ENCODE measurements at regions not wholly inside any gene's neighbourhood (a gene's known extent, or its start where the extent isn't known, plus 50 kb on each side); places are given as distances from the start of the nearest gene placed in this dataset.

GRCh38 chr6:87799651-87800050 lies 97.6 kb upstream of the AKIRIN2 start:
- H3F3A ChIP-seq (ENCODE audit: insufficient read depth, low read length, poor library complexity, severe bottlenecking), result no peaks in the 10 kb centered on the region
- no peaks in the 10 kb centered on the region for H3K36me3 ChIP-seq (ENCODE audit: insufficient read depth, low read length)
- no peaks in the 10 kb centered on the region for H4K20me1 ChIP-seq (ENCODE audit: insufficient read depth)
- no peak overlapping the region for H3K4me2 ChIP-seq (ENCODE audit: low read length)
- no peak overlapping the region for H3K27ac ChIP-seq (ENCODE audit: low read length)
- no peaks in the 10 kb centered on the region for H3K27me3 ChIP-seq (ENCODE audit: insufficient read depth, low read depth, low read length)
- no peak overlapping the region for H2AFZ ChIP-seq (ENCODE audit: low read depth, low read length)
- no peak overlapping the region for H3K9ac ChIP-seq (ENCODE audit: low read length)
- H3K79me2 ChIP-seq (replicated peaks; ENCODE audit: insufficient read depth, low read length), result no peaks in the 10 kb centered on the region
- H3K9me3 ChIP-seq (ENCODE audit: low read length), result no peaks in the 10 kb centered on the region
- no peaks in the 10 kb centered on the region for H3K9me2 ChIP-seq (ENCODE audit: insufficient read depth, low read length)
- no peak for TF ChIP-seq TAF1 (IDR thresholded peaks at IDR 0.05; ENCODE audit: low read depth)
- no peak for TF ChIP-seq SMC3 (conservative IDR thresholded peaks at IDR 0.05; ENCODE audit: poor library complexity)
- no peak for TF ChIP-seq RAD21 (conservative IDR thresholded peaks at IDR 0.05)
- no peak for TF ChIP-seq EZH2 (IDR thresholded peaks at IDR 0.05; ENCODE audit: borderline replicate concordance, insufficient read depth, low read length, poor library complexity, severe bottlenecking)
- no peak for TF ChIP-seq REST (IDR thresholded peaks at IDR 0.05; ENCODE audit: borderline replicate concordance)
- no peak for TF ChIP-seq MXI1 (conservative IDR thresholded peaks at IDR 0.05; ENCODE audit: poor library complexity, severe bottlenecking)
- TF ChIP-seq POLR2AphosphoS5 (IDR thresholded peaks at IDR 0.05), result no peak
- H3K4me3 ChIP-seq (ENCODE audit: low read length), result no peak overlapping the region

- Histone ChIP-seq H3K36me3 (ENCODE audit: insufficient read depth, low read length) (no peaks in the 10 kb centered on the region), H3K9me3 (ENCODE audit: low read length) (no peaks in the 10 kb centered on the region), H3K4me2 (ENCODE audit: low read length) (no peak overlapping the region), H4K20me1 (ENCODE audit: insufficient read depth) (no peaks in the 10 kb centered on the region), H3F3A (ENCODE audit: insufficient read depth, low read length, poor library complexity, severe bottlenecking) (no peaks in the 10 kb centered on the region), H2AFZ (ENCODE audit: low read depth, low read length) (no peak overlapping the region), H3K9ac (ENCODE audit: low read length) (no peak overlapping the region), H3K79me2 (replicated peaks; ENCODE audit: insufficient read depth, low read length) (no peaks in the 10 kb centered on the region), H3K9me2 (ENCODE audit: insufficient read depth, low read length) (no peaks in the 10 kb centered on the region), H3K27me3 (ENCODE audit: insufficient read depth, low read depth, low read length) (no peaks in the 10 kb centered on the region), H3K4me3 (ENCODE audit: low read length) (no peak overlapping the region), H3K27ac (ENCODE audit: low read length) (no peak overlapping the region)
- no peak for TF ChIP-seq REST (IDR thresholded peaks at IDR 0.05; ENCODE audit: borderline replicate concordance)
- no peak for TF ChIP-seq EP300 (conservative IDR thresholded peaks at IDR 0.05; ENCODE audit: poor library complexity, severe bottlenecking)
- no peak for TF ChIP-seq EZH2 (IDR thresholded peaks at IDR 0.05; ENCODE audit: borderline replicate concordance, insufficient read depth, low read length, poor library complexity, severe bottlenecking)
- no peak for TF ChIP-seq TAF1 (IDR thresholded peaks at IDR 0.05; ENCODE audit: low read depth)
- TF ChIP-seq MXI1 (conservative IDR thresholded peaks at IDR 0.05; ENCODE audit: poor library complexity, severe bottlenecking), result no peak
- no peak for TF ChIP-seq CTCF (IDR thresholded peaks at IDR 0.05; ENCODE audit: poor library complexity, severe bottlenecking)
- TF ChIP-seq SMC3 (conservative IDR thresholded peaks at IDR 0.05; ENCODE audit: poor library complexity), result no peak
- no peak for TF ChIP-seq POLR2AphosphoS5 (IDR thresholded peaks at IDR 0.05)
Measured at GRCh38 chr6:87798393-87799278, 96.6 kb upstream of the AKIRIN2 start.

All from neural cell (in vitro differentiated cells).